DMS153 treated with DMSO at 0.1 percent for 48 hours (cell line): ENCODE measurements at regions not wholly inside any gene's neighbourhood (a gene's known extent, or its start where the extent isn't known, plus 50 kb on each side); places are given as distances from the start of the nearest gene placed in this dataset.

ENCODE experiments used
- DNase-seq: peaks from one replicate; lab custom pipeline; 2025; ENCODE audit not compliant: unreplicated experiment; lab: John Stamatoyannopoulos, UW

- DNase-seq = no peak
Measured at GRCh38 chr5:135704616-135705015, 125.8 kb upstream of the CXCL14 start.

DNA sequence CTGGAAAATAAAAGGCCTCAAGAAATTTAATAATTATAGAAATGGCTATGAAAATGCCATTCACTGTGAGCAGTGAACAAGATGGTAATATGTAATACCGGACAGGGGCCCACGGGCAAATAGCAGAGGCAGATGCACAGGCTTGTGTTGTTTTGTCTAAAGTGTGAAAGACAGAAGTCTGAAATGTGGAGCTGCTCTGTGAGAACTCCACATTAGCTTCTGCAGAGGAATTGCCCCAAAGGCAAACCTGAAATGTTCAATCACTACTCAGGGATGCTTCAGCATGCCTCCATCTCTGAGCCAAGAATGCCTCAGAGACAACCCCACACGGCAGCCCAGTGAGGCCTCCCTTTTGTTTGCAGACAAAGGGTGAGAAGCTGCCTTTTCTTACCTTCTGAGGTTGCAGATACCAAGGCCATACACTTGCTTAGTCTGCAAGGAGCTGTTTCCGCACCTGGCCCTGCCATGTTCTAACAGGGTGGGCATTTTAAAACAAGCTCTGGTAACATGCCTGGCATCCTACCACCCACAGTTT is 124.3 kb upstream of the CXCL14 start:
- DNase-seq = no peak

DNA sequence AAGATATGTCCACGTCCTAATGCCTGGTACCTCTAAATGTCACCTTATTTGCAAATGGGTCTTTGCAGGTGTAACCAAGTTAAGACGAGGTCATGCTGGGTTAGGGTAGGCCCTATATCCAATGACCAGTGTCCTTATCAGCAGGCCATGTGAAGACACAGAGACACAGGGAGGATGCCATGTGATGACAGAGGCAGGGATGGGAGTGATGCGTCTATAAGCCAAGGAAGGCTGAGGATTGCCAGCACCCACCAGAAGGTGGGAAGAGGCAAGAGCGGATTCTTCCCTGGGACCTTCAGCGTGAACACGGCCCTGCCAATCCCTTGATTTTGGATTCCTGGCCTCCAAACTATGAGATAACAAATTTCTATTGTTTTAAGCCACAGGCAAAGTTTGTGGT is 123.4 kb upstream of the CXCL14 start:
- no peak for DNase-seq

DNA sequence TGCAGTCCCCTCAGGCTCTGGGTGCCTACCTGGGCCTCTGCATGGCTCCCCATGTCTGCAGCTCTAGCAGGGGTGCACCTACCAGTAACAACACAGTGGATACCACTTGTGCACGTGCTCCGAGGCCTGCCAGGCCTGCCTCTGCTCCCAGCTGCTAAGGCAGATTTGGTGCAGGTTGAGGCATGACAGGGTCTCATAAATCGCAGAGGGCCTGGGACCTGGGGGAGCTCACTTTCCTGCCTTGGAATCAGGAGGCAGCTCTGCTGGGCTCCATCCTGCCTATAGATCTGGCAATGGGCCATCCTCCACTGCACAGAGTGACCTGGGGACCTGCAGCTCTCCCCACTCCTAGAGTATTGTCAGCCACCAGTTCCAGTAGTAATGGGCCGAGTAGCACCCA is 121.9 kb upstream of the CXCL14 start:
- no peak for DNase-seq

GRCh38 chr5:135697959-135698345 is 119.2 kb upstream of the CXCL14 start:
- DNase-seq = no peak

DNA sequence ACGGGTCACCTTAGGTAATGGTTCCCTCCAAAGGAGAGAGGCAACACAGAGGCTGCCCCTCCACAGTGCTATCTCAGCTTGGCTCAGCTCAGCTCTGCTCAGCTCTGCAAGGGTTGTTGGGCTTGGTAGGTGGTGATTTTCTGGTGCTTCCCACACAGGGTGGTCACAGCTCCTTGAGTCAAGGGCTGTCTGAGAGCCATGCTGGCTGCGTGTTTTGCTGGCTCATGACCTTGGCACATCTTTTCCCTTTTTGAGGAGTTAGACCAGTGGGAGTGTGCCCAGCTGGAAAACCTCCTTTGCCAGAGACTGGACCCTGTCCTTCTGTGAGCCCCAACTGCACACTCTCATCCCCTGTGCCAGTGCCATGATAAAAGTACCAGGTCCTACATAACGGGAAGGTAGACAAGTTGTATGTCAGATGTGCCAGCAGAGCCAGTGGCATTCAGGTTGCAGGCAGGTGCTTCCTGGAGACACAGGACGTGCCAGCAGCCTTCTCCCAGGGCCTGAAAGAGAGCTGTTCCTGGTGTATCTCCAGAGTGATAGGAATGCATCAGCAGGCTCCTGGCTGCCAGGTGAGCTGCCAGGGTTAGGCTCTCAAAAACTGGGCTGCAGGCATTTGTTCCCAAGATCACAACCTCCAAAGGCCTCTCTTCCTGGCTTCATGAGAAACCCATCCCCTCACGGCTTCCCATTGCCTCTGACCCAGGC is 118.6 kb upstream of the CXCL14 start:
- no peak for DNase-seq

DNA sequence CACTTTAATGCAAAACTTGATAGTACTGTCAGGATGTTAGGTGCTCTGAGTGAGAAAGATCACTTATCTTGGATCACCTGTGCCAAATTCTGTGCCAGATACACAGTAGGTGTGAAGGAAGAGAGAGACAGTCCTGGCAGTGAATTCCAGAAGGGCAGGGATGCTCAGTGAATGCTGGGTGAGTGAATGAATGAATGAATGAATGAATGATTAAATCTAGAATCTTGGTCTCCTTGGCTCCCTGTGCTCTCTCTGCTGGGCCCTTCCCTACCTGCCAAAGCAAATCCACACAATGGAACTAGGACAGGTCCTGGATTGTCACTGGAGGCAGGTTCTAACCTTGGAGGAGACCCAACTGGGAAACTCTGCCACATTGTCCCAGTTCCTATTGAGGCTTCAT is 117.5 kb upstream of the CXCL14 start:
- no peak for DNase-seq

DNA sequence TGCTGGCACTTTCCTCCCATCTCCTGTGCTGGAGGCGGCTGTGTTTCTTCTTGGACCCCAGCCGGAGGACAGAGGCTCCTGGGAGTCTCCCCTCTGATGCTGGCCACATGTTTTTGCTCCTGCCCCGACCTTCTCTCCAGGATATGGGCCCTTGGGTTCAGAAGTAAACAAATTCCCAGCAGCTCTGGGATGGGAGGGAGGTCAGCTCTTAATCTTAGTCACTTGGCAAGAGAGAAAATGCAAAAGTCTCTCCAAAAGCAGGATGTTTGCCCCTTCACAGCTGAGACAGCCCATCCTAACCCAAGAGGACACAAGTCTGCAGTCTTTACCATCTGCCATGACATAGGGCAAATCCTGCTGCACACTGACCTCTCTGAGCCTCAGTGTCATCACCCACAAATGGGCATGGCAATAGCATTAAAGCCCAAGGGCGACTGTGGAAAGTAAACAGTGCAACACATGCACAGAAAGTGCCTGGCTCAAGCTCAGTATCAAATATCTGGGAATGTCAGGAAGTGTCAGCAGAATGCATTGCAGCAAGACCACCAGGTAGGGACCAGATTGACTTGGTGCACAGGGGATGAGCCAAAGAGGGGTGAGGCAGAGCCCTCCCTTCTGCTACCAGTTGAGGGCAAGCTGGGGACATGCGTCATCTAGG is 117.0 kb upstream of the CXCL14 start:
- no peak for DNase-seq

GRCh38 chr5:135694906-135695305 is 116.1 kb upstream of the CXCL14 start:
- DNase-seq = no peak

GRCh38 chr5:135694012-135694411 is 115.2 kb upstream of the CXCL14 start:
- no peak for DNase-seq

DNA sequence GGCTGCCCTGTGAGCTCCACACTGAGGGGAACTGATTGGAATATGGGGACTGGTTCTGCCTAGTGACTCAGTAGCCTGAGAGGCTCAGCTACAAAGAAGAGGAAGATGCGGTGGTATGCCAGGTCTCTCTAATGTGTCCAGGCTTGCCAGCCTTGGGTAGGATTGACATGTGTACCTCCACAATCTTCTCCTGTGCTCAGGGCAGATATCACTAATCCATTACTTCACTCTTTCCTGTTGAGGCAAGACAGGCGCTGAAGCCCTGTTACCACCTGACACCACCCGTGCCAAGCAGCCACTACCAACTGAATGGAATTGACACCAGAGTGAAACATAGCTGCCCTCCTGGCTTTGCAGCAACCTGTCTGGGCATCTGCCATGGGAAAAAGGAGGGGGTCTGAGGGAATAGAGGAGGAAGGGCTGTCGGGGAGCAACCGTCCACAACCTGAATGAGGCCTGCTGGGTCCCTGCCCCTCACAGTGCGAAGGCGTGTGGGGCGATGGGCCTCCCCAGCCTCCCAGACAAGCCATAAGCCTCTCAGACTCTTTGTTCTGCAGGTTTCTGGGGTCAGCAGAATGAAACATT is 114.7 kb upstream of the CXCL14 start:
- no peak for DNase-seq

- DNase-seq = no peak
Measured at GRCh38 chr5:135691044-135691443, 112.3 kb upstream of the CXCL14 start.

GRCh38 chr5:135690466-135690865 is 111.7 kb upstream of the CXCL14 start:
- DNase-seq = no peak

DNA sequence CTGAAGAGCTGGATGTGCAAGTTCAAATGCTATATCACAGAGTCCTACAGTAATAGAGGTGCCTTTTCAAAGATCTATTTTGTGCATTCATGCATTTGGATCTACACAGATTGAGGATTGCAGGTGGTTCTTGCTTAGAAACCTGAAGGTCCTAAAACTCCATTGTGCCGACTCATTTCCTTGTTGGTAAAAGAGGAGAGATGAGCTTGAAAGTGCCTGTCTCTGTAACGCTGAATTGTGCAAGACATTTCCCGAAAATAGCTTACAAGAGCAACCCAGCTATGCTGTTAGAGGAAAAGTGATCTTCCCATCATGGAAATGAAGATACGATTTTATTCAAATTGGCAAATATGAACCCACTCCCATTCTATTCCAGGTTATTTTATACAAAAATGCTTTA is 110.7 kb upstream of the CXCL14 start:
- DNase-seq = no peak

DNA sequence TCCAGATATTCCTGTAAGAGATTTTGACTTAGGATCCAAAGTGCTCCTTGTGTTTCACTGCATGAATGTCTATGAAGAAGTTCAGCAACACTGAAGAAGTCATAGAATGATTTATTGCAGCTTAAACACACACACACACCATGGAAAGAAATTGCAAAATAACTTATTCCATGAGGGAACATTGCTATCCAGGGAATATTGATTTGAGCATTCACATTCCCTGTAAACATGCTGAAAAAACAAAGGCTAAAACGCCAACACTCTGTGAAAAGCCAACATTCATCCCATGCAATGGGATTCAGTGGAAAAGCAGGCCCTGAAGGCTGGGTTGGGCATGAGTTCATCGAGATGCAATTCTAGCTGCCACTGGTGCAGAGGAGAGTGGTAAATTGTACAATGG is 109.6 kb upstream of the CXCL14 start:
- DNase-seq = no peak

- no peak for DNase-seq
Measured at GRCh38 chr5:135683189-135683588, 104.4 kb upstream of the CXCL14 start.

DNA sequence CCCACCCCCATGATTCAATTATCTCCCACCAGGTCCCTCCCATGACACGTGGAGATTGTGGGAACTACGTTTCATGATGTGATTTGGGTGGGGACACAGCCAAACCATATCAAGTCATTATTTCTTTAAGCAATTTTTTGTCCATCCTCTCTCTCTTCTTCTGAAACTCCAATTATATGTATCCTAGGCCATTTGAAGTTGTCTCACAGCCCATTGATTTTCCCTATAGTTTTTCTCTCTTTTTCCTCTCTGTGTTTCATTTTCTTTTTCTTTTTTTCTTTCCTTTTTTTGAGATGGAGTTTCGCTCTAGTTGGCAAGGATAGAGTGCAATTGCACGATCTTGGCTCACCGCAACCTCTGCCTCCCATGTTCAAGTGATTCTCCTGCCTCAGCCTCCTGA is 101.9 kb upstream of the CXCL14 start:
- DNase-seq = no peak

DNA sequence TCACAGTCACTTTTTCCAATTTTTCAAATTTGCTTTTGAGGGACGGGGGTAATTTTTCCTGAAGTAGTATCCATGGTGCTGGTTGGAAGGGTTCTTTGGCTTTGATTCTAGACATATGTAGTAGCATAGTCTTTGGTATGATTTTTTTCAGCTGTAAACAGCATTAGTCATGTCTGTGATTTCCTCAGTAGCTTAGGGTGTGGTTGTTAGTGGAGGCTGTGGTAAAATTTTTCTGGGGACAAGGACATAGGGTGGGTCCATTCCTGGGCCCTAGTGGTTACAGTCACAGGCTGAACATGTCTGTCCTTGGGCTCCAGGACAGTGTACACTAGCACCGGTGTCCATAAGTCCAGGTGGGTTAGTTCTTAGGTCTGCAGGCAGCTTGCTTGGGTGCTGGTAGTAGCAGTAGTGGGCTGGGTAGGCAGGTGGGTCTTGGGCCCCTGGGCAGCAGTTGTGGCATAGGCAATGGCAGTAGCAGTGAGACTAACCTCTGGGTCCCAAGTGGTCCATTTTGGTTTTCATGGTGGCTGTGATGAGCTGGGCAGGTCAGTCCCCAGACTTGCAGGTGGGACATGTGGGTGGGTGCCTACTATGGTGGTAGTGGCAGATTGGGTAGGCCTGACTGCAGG is 100.0 kb upstream of the CXCL14 start:
- DNase-seq = no peak

DNA sequence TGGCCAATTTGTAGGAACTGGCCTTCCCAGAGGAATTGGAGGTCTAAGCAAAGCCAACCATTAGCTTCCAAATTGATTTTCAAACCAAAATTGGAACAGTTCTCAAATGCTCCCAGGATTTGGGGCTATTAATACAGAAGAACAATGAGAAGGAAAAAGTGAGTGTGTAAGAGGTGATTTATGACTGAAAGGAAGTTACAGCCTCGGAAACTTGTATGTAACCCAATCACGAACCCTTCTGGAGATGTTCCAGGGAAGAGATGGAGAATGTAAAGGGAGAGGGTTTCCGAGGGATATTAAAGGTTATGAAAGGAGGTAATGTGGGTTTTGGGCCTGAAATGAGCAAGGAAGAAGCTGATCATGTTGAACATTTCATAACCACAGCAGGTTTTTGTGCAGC is 93.2 kb upstream of the CXCL14 start:
- no peak for DNase-seq

GRCh38 chr5:135671052-135671705 is 92.4 kb upstream of the CXCL14 start:
- no peak for DNase-seq

DNA sequence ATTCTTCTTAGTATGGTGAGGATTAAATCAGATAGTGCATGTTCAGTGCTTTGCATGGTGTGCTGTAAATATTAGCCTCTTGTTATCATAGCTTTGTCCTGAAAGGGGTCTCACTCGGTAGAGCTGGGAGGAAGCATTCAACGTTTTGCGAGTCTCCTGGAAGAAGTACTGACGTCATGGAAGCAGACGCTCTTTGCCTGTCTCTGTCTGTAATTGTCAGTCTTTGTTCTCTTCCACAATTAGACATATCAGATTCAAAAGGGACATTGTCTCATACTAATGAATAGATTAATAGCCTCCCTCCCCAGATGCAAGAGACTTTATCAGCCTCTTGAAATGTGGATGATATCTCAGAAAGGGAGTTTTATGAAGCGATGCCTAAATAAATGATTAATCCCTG is 91.8 kb upstream of the CXCL14 start:
- no peak for DNase-seq
